ENCODE measurements at regions not wholly inside any gene's neighbourhood (a gene's known extent, or its start where the extent isn't known, plus 50 kb on each side); places are given as distances from the start of the nearest gene placed in this dataset.

- no peak overlapping the region for H3K27ac ChIP-seq (ENCODE audit: low read depth, low read length)
- H3F3A ChIP-seq (ENCODE audit: control insufficient read depth, insufficient read depth), result no peaks in the 10 kb centered on the region
- no peaks in the 10 kb centered on the region for H3K4me1 ChIP-seq (ENCODE audit: control insufficient read depth, low read length)
- no peaks in the 10 kb centered on the region for H3K9me2 ChIP-seq (replicated peaks; ENCODE audit: control insufficient read depth, low read length)
- H3K4me3 ChIP-seq (ENCODE audit: low read length), result no peak overlapping the region
- no peaks in the 10 kb centered on the region for H3K79me2 ChIP-seq (ENCODE audit: control insufficient read depth, low read length)
- no peaks in the 10 kb centered on the region for H4K20me1 ChIP-seq (ENCODE audit: control insufficient read depth, insufficient read depth, low read depth, low read length)
- H3K36me3 ChIP-seq (ENCODE audit: control insufficient read depth, low read length), result no peaks in the 10 kb centered on the region
- no peaks in the 10 kb centered on the region for H3K9me3 ChIP-seq (ENCODE audit: control insufficient read depth, insufficient read depth, low read length)
- H3K4me2 ChIP-seq (ENCODE audit: low read length), result no peak overlapping the region
- H3K27me3 ChIP-seq (ENCODE audit: control insufficient read depth, low read length), result no peaks in the 10 kb centered on the region
- TF ChIP-seq EZH2phosphoT487 (IDR thresholded peaks at IDR 0.05; ENCODE audit: borderline replicate concordance, low read length), result no peak
- no peak for TF ChIP-seq CTCF (IDR thresholded peaks at IDR 0.05; ENCODE audit: low read depth, low read length, poor library complexity, severe bottlenecking)
These were observed 312.3 kb downstream of the ZBBX start for GRCh38 chr3:167067787-167068161.

GRCh38 chr3:167066977-167067786, 312.9 kb downstream of the ZBBX start:
- no peaks in the 10 kb centered on the region for H3K79me2 ChIP-seq (ENCODE audit: control insufficient read depth, low read length)
- no peaks in the 10 kb centered on the region for H4K20me1 ChIP-seq (ENCODE audit: control insufficient read depth, insufficient read depth, low read depth, low read length)
- no peak overlapping the region for H3K4me2 ChIP-seq (ENCODE audit: low read length)
- H3K27ac ChIP-seq (ENCODE audit: low read depth, low read length), result no peak overlapping the region
- H3F3A ChIP-seq (ENCODE audit: control insufficient read depth, insufficient read depth), result no peaks in the 10 kb centered on the region
- no peaks in the 10 kb centered on the region for H3K36me3 ChIP-seq (ENCODE audit: control insufficient read depth, low read length)
- no peak overlapping the region for H3K4me3 ChIP-seq (ENCODE audit: low read length)
- H3K27me3 ChIP-seq (ENCODE audit: control insufficient read depth, low read length), result no peaks in the 10 kb centered on the region
- H3K9me3 ChIP-seq (ENCODE audit: control insufficient read depth, insufficient read depth, low read length), result no peaks in the 10 kb centered on the region
- TF ChIP-seq CTCF (IDR thresholded peaks at IDR 0.05; ENCODE audit: low read depth, low read length, poor library complexity, severe bottlenecking) (no peak), EZH2phosphoT487 (IDR thresholded peaks at IDR 0.05; ENCODE audit: borderline replicate concordance, low read length) (no peak)
- H3K9me2 ChIP-seq (replicated peaks; ENCODE audit: control insufficient read depth, low read length), result no peaks in the 10 kb centered on the region
- H3K4me1 ChIP-seq (ENCODE audit: control insufficient read depth, low read length), result no peaks in the 10 kb centered on the region

- Histone ChIP-seq H3K4me2 (ENCODE audit: low read length) (no peak overlapping the region), H3K27ac (ENCODE audit: low read depth, low read length) (no peak overlapping the region), H3K27me3 (ENCODE audit: control insufficient read depth, low read length) (no peaks in the 10 kb centered on the region), H3K79me2 (ENCODE audit: control insufficient read depth, low read length) (no peaks in the 10 kb centered on the region), H3K4me3 (ENCODE audit: low read length) (no peak overlapping the region), H3K9me2 (replicated peaks; ENCODE audit: control insufficient read depth, low read length) (no peaks in the 10 kb centered on the region), H3F3A (ENCODE audit: control insufficient read depth, insufficient read depth) (no peaks in the 10 kb centered on the region), H3K36me3 (ENCODE audit: control insufficient read depth, low read length) (no peaks in the 10 kb centered on the region), H3K9me3 (ENCODE audit: control insufficient read depth, insufficient read depth, low read length) (no peaks in the 10 kb centered on the region), H4K20me1 (ENCODE audit: control insufficient read depth, insufficient read depth, low read depth, low read length) (no peaks in the 10 kb centered on the region), H3K4me1 (ENCODE audit: control insufficient read depth, low read length) (no peaks in the 10 kb centered on the region)
- TF ChIP-seq CTCF (IDR thresholded peaks at IDR 0.05; ENCODE audit: low read depth, low read length, poor library complexity, severe bottlenecking) (no peak), EZH2phosphoT487 (IDR thresholded peaks at IDR 0.05; ENCODE audit: borderline replicate concordance, low read length) (no peak)
These were observed 322.5 kb downstream of the ZBBX start for GRCh38 chr3:167057581-167057980.
